CD4-positive, alpha-beta T cell treated with Interleukin-1 beta for 1 hour (primary cell): ENCODE measurements at regions not wholly inside any gene's neighbourhood (a gene's known extent, or its start where the extent isn't known, plus 50 kb on each side); places are given as distances from the start of the nearest gene placed in this dataset.

Experiments used
- DNase-seq, 2 donors: peaks; one replicate each; pipeline ENCODE4 v3.0.0-alpha.2; 2020 to 2022

GRCh38 chr18:71873695-71874094 is 670.4 kb downstream of the CBLN2 start:
- no peak for DNase-seq

GRCh38 chr18:71865888-71866287 is 678.3 kb downstream of the CBLN2 start:
- DNase-seq: no peak

DNA sequence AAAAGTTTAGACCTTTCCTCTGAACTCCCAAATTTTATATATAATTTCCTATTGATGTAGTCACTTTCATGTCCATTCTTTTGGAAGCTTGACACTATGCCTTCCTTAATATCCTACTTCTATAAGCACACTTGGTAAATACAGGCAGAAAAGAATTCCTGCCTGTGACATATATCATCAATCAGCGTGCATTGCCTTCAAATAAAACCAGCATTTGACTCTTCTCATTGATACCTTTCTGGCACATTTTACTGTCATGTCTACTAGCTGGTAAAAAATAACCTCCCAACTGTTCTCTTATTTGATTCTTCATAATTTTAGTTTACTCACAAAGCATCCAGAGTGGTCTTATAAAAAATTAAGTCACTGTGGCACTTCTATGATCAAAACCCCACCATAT is 693.5 kb downstream of the CBLN2 start:
- DNase-seq: no peak

- DNase-seq: no peak
Observed at GRCh38 chr18:71849407-71849806, 694.7 kb downstream of the CBLN2 start.

- no peak for DNase-seq
Observed at GRCh38 chr18:71846716-71847115, 697.4 kb downstream of the CBLN2 start.

- no peak for DNase-seq
Observed at GRCh38 chr18:71844814-71845213, 699.3 kb downstream of the CBLN2 start.

DNA sequence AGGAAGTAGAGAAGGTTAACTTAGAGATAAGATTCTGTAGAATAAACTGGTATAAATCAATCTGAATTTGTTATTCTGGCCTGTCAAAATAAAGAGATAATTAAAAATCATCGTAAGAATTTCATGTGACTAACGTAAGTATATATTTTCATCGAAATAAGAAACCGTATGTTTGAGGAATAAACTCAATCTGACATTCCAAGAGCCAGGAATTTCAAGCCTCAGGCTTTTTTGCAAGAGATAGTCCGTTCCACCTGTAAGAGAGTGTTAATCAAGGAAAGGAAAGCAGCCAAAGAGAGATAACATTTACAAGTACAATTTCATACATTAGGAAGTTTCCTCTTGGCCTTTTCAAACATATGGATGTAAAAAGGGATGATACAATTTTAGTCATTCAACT is 701.5 kb downstream of the CBLN2 start:
- DNase-seq: no peak

- no peak for DNase-seq
Observed at GRCh38 chr18:71837547-71837946, 706.6 kb downstream of the CBLN2 start.

DNA sequence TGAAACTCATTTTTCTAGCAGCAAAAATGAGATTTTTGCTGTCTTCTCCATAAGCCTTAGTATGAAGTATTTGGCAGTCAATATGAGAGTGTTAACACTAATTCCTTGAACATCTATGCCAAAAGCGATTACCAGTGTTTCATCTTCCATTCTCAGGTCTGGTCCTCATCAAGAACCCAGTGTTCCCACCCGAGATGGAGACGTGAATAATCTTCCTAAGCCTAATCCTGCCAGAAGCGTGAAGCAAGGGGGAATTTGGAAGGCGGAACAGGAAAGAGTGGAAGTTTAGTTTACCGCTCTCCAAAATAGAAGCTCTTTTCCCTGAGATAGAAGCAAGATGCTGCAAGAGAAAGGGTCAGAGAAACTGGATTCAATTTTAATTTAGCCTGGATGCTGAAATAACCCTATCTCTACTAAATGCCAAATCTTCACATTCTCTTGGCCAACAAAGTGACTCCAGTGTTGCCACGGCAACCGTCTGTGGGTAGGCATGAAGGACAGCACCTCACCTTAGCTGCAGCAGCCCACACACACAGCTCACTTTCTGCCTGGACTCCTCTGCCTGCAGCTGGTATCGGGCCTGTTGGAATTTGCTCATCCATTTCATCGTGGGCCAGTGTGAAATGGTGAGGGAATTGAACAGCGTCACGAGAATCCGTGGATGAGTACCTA is 711.1 kb downstream of the CBLN2 start:
- DNase-seq: no peak

DNA sequence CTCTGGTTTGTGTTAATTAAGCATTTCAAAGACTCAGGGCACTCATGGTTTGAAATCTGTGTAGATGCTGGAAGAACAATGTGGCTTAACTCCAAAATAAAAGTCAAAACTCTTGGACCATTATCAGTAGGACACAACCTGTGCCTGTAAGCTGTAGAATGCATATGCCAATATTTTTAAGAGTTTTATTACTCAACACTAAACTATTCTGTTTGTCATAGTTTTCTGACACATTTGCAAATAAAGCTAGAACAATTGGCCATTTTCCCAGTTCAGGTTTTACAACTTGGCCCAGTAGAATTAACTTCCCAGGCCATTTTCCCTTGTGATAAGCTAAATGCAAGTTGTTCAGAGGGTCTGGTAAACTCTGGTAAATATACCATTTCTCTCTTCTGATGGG is 713.1 kb downstream of the CBLN2 start:
- no peak for DNase-seq

DNA sequence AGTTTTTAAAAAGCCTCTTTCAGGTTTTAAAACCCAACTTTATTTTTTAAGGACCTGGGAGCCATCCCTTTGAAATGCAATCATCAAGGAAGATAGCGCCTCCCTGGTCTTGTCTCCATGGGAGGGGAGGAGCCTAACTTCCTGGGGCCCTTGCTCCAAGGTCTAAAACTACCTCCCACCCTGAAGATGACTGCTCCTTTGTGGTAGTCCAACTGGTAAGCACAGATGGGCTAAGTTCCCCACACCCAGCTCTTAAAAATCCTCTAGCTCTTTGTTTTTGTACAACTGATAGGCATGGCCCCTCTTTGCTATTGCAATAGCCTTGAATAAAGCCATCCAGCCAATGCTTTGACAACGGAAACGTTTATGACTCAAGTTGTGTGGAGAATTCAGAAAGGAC is 716.8 kb downstream of the CBLN2 start:
- DNase-seq: no peak

DNA sequence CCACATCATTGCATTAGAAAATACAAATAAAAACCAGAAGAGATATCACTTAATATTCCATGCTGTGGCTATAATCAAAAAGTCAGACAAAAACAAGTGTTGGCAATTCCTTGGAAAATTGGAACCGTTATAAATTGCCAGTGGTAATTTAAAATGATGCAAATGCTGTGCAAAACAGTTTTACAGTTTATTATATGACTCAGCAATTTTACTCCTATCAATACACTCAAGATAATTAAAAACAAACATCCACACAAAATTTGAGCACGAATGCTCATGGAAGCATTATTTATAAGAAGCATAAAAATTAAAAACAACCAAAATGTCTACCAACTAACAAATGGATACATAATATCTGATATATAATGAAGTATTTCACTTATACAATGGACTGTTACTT is 728.8 kb downstream of the CBLN2 start:
- DNase-seq: no peak

DNA sequence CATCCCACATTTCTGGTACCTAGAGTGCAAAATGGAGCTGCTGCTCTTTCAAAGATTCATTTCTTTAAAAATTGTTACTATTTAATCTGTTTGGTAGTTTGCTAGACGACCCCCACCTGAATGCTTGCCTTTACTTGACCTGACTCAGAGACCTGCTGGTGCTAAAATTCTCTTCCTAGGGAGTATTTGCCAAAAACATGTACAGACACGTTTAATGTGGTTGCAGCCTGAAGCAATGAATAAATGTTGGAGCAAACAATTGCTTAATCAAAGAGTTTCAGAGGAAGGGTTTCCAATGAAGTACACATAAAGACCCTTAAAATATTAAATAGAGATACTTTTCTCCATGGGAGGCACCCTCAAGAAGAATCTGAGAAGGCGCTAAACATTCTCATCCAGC is 734.4 kb downstream of the CBLN2 start:
- no peak for DNase-seq

GRCh38 chr18:71808616-71809015 is 735.5 kb downstream of the CBLN2 start:
- no peak for DNase-seq

GRCh38 chr18:71807586-71807985 is 736.6 kb downstream of the CBLN2 start:
- no peak for DNase-seq

DNA sequence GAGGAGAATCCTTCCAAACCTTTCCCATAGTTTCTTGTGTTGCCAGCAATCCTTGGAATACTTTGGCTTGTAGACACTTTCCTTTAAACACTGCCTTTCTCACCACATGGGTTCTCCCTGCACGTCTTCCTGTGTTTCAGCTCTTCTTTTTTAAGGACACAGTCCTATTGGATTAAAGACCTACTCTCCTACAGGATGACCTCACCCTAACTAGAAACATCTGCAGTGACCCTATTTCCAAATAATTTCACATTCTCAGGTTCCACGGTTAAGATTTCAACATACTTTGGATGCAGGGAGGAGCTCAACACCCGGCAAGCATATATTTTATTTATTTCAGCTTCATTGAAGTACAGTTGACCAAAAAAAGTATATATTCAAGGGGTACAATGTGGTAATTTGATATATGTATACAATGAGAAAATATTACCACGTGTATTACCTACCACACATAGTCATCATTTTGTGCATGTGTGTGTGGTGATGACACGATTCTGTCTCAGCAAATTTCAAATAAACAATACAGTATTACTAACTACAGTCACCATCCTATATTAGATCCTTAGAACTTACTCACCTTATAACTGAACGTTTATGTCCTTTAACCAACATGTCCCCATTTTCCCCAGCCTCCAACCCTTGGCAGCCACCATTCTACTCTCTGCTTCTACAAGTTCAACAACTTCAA is 745.0 kb downstream of the CBLN2 start:
- DNase-seq: no peak

DNA sequence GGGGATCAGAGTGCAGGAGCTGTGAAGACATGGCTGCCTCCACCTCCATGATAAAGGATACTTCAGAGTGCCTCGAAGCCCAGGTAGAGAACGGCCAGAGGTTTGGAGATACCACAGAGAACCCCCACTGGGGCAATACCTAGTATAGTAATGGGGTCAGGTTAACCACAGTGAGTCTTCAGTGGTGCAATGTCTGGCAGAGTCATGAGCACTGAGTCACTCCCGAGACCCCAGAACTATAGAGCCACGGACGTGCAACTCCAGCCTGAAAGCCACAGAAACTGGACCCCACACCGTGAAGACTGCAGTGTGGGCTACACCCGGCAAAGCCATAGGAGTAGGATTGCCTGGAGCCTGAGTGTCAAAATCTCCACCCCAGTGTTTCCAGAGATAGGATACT is 746.6 kb downstream of the CBLN2 start:
- no peak for DNase-seq

DNA sequence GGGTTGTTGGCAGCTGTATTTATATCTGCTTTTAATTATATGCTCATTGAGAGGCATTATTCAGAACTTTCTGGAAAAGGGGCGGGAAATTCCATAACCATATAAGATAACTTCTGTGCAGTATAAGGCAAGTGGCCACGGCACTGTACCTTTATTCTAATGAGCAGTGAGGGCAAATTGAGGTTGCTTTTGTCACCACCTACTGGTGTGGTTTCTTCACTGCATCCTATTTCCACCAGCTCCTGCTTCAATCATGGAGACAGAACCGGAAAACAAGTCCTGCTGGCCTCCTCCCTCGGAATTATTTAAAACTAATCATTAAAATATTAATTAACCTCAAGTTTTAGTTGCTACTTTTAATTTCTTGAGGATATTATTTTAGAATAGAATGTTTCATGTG is 759.4 kb downstream of the CBLN2 start:
- DNase-seq: peak in 1 of 2 donors; percentile 7

DNA sequence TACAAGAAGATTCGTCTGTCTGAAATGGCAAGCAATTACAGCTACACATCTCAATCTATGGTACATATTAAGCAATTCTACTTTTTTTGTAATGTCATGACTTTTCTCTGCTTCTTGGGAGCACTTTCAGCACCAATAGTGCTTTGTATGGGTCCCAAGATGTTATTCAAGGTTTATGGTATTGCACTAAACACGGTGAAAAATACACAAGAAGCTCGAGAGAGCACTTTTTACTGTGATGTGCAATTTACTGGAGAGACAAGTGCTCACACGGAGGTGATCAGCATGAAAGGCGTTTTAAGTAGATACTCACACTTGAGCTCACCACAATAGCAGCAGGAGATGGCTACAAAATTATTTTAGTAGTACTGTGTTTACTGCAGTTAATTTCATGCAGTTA is 783.6 kb downstream of the CBLN2 start:
- no peak for DNase-seq

DNA sequence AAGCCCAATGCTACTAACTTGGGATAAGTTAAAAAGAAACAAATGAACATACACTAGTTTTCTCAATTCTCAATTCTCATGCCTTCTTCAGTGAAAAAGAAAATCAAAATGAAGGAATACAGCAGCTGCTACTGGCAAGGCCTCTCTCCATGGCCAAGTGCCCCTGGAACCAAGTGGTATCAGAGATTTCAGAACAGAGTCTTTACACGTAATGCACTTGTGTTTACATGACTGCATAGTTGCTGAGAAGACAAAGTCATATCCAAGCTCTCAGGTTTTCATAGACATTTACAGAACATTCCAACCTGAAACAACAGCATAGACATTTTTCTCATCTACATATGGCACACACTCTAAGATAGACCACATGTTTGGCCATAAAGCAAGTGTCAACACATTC is 789.9 kb downstream of the CBLN2 start:
- DNase-seq: no peak

GRCh38 chr18:71743634-71744033 is 800.5 kb downstream of the CBLN2 start:
- DNase-seq: no peak

- no peak for DNase-seq
Observed at GRCh38 chr18:71729611-71730010, 814.5 kb downstream of the CBLN2 start.

DNA sequence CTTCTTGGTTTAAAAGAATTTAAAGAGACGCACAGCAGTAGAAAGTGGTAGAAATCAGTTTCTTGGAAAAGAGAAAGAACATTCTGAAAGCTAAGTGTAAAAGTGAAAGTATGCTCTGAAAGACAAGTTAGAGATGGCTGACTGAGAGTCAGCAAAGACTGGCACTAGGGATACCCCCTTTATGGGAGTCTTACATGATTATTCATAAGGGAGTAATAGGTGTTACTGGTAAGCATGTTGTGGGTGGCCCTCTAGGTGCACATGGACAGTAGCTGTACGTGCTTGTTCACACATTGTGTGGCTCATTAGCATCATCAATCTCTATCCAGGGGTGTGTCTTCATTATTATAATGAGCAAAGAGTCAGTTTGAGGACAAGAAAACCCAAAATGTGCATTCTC is 816.2 kb downstream of the CBLN2 start:
- no peak for DNase-seq

- no peak for DNase-seq
Observed at GRCh38 chr18:71725256-71725655, 818.9 kb downstream of the CBLN2 start.

- DNase-seq: no peak
Observed at GRCh38 chr18:71707985-71708500, 836.1 kb downstream of the CBLN2 start.
